ENCODE measurements at regions not wholly inside any gene's neighbourhood (a gene's known extent, or its start where the extent isn't known, plus 50 kb on each side); places are given as distances from the start of the nearest gene placed in this dataset.

- Histone ChIP-seq H4K20me1 (replicated peaks in 1 of 2; ENCODE audit: control insufficient read depth in 1 of 2, insufficient read depth in 2 of 2, low read length in 2 of 2) (no peaks in the 10 kb centered on the region), H3K27me3 (replicated peaks in 1 of 4; ENCODE audit: control insufficient read depth in 3 of 4, extremely low read depth in 1 of 4, insufficient read depth in 3 of 4, low read length in 3 of 4) (peaks cover 0 to 1% (median 0%) of the 10 kb centered on the region in 4 experiments; a peak in 1 of 7 replicates), H2BK15ac (ENCODE audit: low read length) (no peak overlapping the region), H3K4me2 (ENCODE audit: insufficient read depth in 1 of 2, low read depth in 2 of 2, low read length in 2 of 2) (no peak overlapping the region), H2BK20ac (ENCODE audit: low read length) (no peak overlapping the region), H3K4me1 (replicated peaks in 1 of 4; ENCODE audit: control insufficient read depth in 3 of 4, insufficient read depth in 4 of 4, low read length in 3 of 4) (no peaks in the 10 kb centered on the region), H3K4me3 (ENCODE audit: extremely low read depth in 1 of 4, insufficient read depth in 2 of 4, low read depth in 3 of 4, low read length in 4 of 4) (no peak overlapping the region), H3K14ac (ENCODE audit: insufficient read length) (no peak overlapping the region), H2BK12ac (ENCODE audit: low read depth, low read length) (no peak overlapping the region), H4K8ac (ENCODE audit: extremely low read depth, insufficient read depth, low read length) (no peak overlapping the region), H3K27ac (ENCODE audit: low read depth, low read length) (no peak overlapping the region), H2BK5ac (ENCODE audit: low read depth, low read length) (no peak overlapping the region), H3K23me2 (ENCODE audit: low read depth, low read length) (no peaks in the 10 kb centered on the region), H2BK120ac (replicated peaks; ENCODE audit: low read depth, low read length) (no peak overlapping the region), H3K4ac (replicated peaks; ENCODE audit: insufficient read length, low read depth, low read length) (no peak overlapping the region), H3K9me3 (ENCODE audit: insufficient read depth in 2 of 2, low read depth in 1 of 2, low read length in 1 of 2) (peaks cover 9 to 13% of the 10 kb centered on the region in 2 experiments; a peak in 3 of 4 replicates), H2AFZ (ENCODE audit: low read length) (no peak overlapping the region), H3K18ac (ENCODE audit: extremely low read depth, low read length) (no peak overlapping the region), H2AK5ac (ENCODE audit: low read depth, low read length) (no peak overlapping the region), H4K91ac (replicated peaks; ENCODE audit: insufficient read length, low read length) (no peak overlapping the region), H3K36me3 (ENCODE audit: control insufficient read depth in 2 of 4, insufficient read depth in 4 of 4, low read length in 3 of 4) (no peaks in the 10 kb centered on the region; a peak in 1 of 8 replicates), H3K79me2 (ENCODE audit: control insufficient read depth in 1 of 2, insufficient read depth in 2 of 2, low read length in 2 of 2) (no peaks in the 10 kb centered on the region), H3K79me1 (ENCODE audit: low read depth, low read length) (no peaks in the 10 kb centered on the region), H3K23ac (ENCODE audit: insufficient read length) (no peak overlapping the region), H3K56ac (replicated peaks; ENCODE audit: insufficient read length, low read depth, low read length) (no peak overlapping the region), H4K5ac (ENCODE audit: insufficient read length, low read depth, low read length) (no peak overlapping the region), H3K9ac (replicated peaks in 1 of 4; ENCODE audit: extremely low read depth in 1 of 4, low read depth in 3 of 4, low read length in 3 of 4) (no peak overlapping the region)
- FAIRE-seq, result no peak
- DNase-seq (ENCODE audit: low read depth in 1 of 2, low spot score in 2 of 2), result no peak
- POLR2A ChIA-PET (ENCODE audit: partially characterized antibody), result no interaction called here
- CTCF ChIA-PET (ENCODE audit: partially characterized antibody), result no interaction called here
- TF ChIP-seq POLR2A (IDR thresholded peaks at IDR 0.05; ENCODE audit: control extremely low read depth in 1 of 2, low read depth in 2 of 2, low read length in 2 of 2) (no peak), NRF1 (IDR thresholded peaks at IDR 0.05; ENCODE audit: low read depth, low read length) (no peak), BCL11A (IDR thresholded peaks at IDR 0.05; ENCODE audit: low read depth in 2 of 2, low read length in 2 of 2) (no peak)
These were observed 91.7 kb downstream of the CHRM3 start for GRCh38 chr1:239478069-239478468.

Measured in H1 (cell line).